ENCODE measurements at regions not wholly inside any gene's neighbourhood (a gene's known extent, or its start where the extent isn't known, plus 50 kb on each side); places are given as distances from the start of the nearest gene placed in this dataset.

GRCh38 chr20:17787816-17788215 lies 88.0 kb downstream of the BANF2 start:
- no peak for TF ChIP-seq CTCF (IDR thresholded peaks at IDR 0.05)
- no peak for TF ChIP-seq POLR2A (IDR thresholded peaks at IDR 0.05)
